ENCODE measurements at regions not wholly inside any gene's neighbourhood (a gene's known extent, or its start where the extent isn't known, plus 50 kb on each side); places are given as distances from the start of the nearest gene placed in this dataset.

DNA sequence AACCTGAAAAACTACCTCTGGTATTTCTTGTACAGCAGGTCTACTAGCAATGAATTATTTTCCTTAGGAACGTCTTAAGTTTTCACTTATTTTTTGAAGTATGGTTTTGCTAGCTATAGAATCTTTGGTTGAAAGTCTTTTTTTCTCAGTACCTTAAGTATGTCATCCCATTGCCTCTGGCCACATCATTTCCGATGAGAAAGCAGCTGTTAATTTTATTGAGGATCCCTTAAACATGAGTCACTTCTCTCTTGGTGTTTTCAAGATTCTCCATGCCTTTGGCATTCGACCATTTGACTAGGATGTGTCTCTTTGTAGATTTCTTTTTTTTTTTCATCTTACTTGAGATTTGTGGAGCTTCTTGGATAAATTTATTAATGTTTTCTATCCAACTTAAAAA is 803.8 kb upstream of the AMOT start (continued):
- TF ChIP-seq OVOL3 (tag by site-specific recombination; IDR thresholded peaks at IDR 0.05), result no peak
- no peak for TF ChIP-seq KLF7 (tag by site-specific recombination; IDR thresholded peaks at IDR 0.05; ENCODE audit: borderline replicate concordance)
- no peak for TF ChIP-seq ZNF416 (tag by site-specific recombination; IDR thresholded peaks at IDR 0.05)
- TF ChIP-seq, protein P1, sequence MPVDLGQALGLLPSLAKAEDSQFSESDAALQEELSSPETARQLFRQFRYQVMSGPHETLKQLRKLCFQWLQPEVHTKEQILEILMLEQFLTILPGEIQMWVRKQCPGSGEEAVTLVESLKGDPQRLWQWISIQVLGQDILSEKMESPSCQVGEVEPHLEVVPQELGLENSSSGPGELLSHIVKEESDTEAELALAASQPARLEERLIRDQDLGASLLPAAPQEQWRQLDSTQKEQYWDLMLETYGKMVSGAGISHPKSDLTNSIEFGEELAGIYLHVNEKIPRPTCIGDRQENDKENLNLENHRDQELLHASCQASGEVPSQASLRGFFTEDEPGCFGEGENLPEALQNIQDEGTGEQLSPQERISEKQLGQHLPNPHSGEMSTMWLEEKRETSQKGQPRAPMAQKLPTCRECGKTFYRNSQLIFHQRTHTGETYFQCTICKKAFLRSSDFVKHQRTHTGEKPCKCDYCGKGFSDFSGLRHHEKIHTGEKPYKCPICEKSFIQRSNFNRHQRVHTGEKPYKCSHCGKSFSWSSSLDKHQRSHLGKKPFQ (tag by site-specific recombination; IDR thresholded peaks at IDR 0.05), result no peak
- TF ChIP-seq ZNF473 (tag by site-specific recombination; IDR thresholded peaks at IDR 0.05), result no peak

DNA sequence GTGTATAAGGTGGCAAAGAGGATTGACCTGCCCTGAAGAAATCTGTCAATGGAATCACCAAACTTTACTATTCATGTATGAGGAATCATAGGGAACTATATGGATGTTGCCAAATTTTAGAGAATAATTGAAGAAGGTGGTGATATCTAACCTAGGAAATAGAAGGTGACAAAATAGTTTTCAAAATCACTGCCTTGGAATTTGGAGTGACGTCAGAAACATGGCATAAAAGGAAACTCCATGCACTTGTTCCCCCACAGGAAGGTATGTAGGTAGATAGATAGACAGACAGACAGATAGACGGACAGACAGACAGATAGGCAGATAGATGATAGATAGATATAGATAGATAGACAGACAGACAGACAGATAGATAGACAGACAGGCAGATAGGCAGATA is 793.9 kb upstream of the AMOT start:
- ChIA-PET POLR2A (no interaction called here), CTCF (no interaction called here)
- no peaks in the 10 kb centered on the region for H3K4me1 ChIP-seq (ENCODE audit: control insufficient read depth, insufficient read depth, low read length)
- H3K27ac ChIP-seq (ENCODE audit: extremely low read depth, low read depth, low read length), result no peak overlapping the region
- no peak overlapping the region for H3K4me3 ChIP-seq (ENCODE audit: low read depth, low read length)
- H3K9me3 ChIP-seq (ENCODE audit: control insufficient read depth, insufficient read depth, low read depth, low read length), result no peaks in the 10 kb centered on the region
- H3K36me3 ChIP-seq (ENCODE audit: control insufficient read depth in 2 of 2, insufficient read depth in 1 of 2, low read length in 2 of 2), result no peaks in the 10 kb centered on the region
- TF ChIP-seq, protein P2, sequence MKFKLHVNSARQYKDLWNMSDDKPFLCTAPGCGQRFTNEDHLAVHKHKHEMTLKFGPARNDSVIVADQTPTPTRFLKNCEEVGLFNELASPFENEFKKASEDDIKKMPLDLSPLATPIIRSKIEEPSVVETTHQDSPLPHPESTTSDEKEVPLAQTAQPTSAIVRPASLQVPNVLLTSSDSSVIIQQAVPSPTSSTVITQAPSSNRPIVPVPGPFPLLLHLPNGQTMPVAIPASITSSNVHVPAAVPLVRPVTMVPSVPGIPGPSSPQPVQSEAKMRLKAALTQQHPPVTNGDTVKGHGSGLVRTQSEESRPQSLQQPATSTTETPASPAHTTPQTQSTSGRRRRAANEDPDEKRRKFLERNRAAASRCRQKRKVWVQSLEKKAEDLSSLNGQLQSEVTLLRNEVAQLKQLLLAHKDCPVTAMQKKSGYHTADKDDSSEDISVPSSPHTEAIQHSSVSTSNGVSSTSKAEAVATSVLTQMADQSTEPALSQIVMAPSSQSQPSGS (tag by site-specific recombination; IDR thresholded peaks at IDR 0.05; ENCODE audit: low read depth), result peak; percentile 52
- TF ChIP-seq, protein P3, sequence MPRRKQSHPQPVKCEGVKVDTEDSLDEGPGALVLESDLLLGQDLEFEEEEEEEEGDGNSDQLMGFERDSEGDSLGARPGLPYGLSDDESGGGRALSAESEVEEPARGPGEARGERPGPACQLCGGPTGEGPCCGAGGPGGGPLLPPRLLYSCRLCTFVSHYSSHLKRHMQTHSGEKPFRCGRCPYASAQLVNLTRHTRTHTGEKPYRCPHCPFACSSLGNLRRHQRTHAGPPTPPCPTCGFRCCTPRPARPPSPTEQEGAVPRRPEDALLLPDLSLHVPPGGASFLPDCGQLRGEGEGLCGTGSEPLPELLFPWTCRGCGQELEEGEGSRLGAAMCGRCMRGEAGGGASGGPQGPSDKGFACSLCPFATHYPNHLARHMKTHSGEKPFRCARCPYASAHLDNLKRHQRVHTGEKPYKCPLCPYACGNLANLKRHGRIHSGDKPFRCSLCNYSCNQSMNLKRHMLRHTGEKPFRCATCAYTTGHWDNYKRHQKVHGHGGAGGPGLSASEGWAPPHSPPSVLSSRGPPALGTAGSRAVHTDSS (tag by site-specific recombination; IDR thresholded peaks at IDR 0.05), result no peak
- TF ChIP-seq SCRT1 (tag by site-specific recombination; IDR thresholded peaks at IDR 0.05; ENCODE audit: borderline replicate concordance) (no peak), ZNF791 (tag by site-specific recombination; IDR thresholded peaks at IDR 0.05) (no peak), ZNF169 (tag by site-specific recombination; IDR thresholded peaks at IDR 0.05) (no peak)

DNA sequence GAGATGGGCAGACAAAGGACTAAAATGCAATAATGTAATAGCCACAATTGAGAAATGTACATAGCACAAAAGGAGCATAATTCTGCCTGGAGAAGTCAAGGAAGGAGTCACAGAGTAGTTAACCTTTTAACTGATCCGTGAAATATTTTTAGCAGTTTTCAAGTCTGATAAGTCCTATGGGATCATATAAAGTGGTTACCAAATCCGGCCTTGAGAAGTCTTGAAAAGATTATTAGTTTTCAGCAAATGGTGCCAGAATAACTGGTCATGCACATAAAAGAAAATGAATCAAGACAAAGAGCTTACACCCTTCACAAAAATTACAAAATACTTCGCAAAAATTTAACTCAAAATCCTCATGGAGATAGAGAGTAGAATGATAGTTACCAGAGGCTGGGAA is 788.7 kb upstream of the AMOT start:
- Histone ChIP-seq H3K9me3 (ENCODE audit: control insufficient read depth, insufficient read depth, low read depth, low read length) (no peaks in the 10 kb centered on the region), H3K4me1 (ENCODE audit: control insufficient read depth, insufficient read depth, low read length) (no peaks in the 10 kb centered on the region), H3K36me3 (ENCODE audit: control insufficient read depth in 2 of 2, insufficient read depth in 1 of 2, low read length in 2 of 2) (no peaks in the 10 kb centered on the region), H3K4me3 (ENCODE audit: low read depth, low read length) (no peak overlapping the region), H3K27ac (ENCODE audit: extremely low read depth, low read depth, low read length) (no peak overlapping the region)
- POLR2A ChIA-PET, result no interaction called here
- TF ChIP-seq GLI2 (tag by site-specific recombination; IDR thresholded peaks at IDR 0.05; ENCODE audit: borderline replicate concordance, low read depth) (no peak), IKZF3 (tag by site-specific recombination; IDR thresholded peaks at IDR 0.05) (no peak)
- TF ChIP-seq, protein P4, sequence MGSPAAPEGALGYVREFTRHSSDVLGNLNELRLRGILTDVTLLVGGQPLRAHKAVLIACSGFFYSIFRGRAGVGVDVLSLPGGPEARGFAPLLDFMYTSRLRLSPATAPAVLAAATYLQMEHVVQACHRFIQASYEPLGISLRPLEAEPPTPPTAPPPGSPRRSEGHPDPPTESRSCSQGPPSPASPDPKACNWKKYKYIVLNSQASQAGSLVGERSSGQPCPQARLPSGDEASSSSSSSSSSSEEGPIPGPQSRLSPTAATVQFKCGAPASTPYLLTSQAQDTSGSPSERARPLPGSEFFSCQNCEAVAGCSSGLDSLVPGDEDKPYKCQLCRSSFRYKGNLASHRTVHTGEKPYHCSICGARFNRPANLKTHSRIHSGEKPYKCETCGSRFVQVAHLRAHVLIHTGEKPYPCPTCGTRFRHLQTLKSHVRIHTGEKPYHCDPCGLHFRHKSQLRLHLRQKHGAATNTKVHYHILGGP (tag by site-specific recombination; IDR thresholded peaks at IDR 0.05), result no peak
- TF ChIP-seq, protein P5, sequence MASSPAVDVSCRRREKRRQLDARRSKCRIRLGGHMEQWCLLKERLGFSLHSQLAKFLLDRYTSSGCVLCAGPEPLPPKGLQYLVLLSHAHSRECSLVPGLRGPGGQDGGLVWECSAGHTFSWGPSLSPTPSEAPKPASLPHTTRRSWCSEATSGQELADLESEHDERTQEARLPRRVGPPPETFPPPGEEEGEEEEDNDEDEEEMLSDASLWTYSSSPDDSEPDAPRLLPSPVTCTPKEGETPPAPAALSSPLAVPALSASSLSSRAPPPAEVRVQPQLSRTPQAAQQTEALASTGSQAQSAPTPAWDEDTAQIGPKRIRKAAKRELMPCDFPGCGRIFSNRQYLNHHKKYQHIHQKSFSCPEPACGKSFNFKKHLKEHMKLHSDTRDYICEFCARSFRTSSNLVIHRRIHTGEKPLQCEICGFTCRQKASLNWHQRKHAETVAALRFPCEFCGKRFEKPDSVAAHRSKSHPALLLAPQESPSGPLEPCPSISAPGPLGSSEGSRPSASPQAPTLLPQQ (tag by site-specific recombination; IDR thresholded peaks at IDR 0.05), result no peak
- CTCF ChIA-PET, result no interaction called here

Measured in HEK293 (cell line).